GM21723 (cell line): ENCODE measurements at regions not wholly inside any gene's neighbourhood (a gene's known extent, or its start where the extent isn't known, plus 50 kb on each side); places are given as distances from the start of the nearest gene placed in this dataset.
"Not testable (repeated sequence)": the region's sequence is repeated elsewhere in the genome, so short reads cannot be mapped to it uniquely, and the experiment has no call there.

Experiments used
- ATAC-seq: cut with Tn5 transposase; IDR thresholded peaks from one replicate; pipeline ENCODE4 v1.9.1; 2021; ENCODE audit warnings: mild to moderate bottlenecking, moderate library complexity; ENCODE audit not compliant: unreplicated experiment

DNA sequence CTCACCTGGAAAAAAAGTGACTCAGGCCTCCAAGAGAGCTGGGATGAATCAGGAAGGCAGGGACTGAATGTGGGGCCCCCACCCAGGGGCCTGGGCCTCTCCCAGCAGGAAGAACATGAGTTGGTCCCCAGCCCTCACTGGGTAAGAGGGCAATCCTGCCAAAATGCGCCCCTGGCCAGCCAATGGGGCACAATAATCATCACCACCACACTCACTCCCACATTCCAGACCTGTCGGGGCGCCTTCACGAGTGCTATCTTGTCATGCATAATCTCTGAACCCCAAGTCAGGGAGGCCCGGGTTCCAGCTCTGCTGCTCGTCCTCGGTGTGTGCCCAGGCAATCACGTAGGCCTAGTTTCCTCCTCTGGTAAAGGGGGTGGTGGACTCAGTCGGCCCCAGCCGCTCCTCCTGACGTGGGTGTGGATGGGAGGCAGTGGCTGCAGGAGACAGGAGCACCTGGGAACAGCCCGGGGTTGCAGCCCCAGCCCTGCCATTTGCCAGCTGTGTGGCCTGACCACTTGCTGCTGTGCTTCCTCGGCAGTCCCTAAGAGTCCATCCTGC, 115.1 kb downstream of the CYP26B1 start:
- ATAC-seq, result no peak

DNA sequence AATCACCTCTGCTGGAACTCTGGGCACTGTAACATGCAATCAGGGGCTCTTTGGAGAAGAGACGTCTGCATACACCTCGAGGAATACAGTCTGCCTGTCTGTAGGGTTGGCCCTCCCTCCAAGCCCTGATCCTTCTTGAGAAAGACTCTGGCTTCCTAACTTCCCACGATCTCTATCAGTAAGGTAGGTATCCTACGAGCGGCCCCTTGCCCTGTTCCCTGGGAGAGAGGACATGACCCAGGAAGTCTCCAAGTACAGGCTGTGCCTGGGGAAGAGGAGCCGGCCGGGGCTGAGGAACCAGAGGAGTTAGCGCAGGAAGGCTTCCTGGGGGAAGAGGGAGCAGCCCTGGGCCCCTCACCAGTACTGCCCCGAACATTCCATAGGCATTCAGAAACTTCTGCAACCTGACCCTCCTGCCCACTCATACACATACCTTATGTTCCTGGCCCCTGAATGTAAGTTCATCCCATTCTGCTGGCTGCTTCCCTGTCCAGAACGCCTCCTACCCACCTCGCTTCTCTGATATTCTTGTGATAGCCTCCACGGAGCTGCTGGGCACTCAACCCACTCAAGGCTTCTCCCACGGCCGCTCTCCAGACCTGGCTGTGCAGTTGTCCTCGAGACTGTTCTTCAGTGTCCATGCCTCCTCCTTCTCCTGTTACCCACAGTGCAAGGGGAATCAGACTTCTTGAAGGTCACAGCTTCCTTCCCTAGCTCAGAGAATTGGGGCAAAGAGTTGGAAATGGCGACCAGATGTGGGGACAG, 116.1 kb downstream of the CYP26B1 start:
- no peak for ATAC-seq

DNA sequence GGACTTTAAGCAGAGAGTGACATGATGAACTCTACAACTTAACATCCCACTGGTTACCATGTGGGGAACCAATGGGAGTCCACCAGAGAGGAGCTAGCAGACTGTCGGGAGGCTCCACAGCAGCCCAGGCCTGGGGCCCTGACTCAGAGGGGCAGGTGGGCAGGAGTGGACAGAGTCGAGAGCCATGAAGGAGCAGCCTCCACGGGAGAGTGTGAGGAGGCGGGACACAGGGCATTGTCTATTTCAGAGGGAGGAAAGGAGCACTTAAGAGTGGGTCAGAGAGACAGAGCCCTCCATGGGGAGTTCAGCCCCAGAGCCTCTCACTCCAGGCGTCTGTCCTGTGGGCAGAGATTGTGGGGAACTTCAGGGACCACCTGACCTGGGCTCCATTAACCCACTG, 118.7 kb downstream of the CYP26B1 start:
- no peak for ATAC-seq

DNA sequence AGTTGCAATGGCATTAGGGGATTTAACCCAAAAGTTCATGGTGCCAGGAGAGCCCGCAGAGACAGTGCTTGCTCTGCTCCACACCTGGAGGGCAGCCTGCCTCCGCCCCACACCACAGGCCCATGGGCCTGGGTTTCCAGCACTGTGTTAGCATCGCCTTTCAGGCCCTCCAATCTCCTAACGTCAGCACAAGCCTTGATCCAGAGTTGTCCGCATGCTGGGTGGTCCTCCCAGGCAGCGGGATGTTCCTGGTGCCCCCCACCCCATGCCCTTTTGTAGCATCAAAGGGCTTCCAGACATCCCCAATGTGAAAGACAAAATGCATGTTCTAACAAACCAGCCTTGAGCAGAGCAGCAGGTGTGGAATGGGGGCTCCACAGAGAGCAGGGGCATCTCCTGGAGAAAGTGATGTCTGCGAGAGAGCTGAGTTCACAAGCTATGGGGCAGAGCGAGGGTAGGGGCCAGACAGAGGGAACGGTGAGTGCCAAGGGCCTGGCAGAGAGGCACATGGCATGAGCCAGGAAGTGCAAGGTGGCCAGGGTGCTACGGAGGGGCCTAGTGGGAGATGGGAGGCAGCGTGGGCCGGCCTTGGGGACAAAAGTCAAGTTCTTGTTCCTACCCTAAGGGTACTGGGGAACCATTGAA, 119.2 kb downstream of the CYP26B1 start:
- ATAC-seq, result no peak

DNA sequence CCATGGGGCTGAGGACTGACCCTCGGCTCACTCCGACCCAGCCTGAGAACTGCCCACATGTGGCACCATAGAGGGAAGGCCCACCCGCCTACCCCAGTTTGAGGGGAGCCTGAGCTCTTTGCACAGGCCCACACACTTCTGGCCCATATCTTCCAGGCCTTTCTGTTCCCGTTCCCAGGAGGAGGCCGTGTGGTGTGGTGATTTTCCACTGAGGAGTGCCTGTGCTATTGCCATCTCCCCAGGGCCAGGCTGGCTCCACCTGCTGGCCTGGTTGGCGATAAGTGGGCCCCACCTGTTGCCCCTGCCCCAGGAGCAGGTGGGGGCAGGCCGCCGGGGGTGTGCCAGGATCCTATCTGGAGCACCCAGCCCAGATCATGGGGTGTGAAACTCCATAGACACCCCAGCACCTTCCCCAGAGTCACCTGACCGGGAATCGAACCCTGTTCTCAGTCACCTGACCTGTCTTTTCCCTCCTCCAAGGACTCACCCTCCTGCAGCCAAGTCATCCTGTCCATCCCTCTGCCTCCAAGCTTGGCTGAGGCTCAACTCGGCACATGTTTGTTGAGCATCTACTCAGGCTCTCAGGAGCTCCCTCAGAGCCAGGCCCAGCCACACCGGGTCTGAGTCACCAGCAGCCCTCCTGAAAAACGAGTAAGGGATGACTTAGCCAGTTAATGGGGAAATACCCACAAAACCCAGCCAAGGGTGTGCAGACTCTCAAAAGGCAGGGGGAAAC, 120.1 kb downstream of the CYP26B1 start:
- no peak for ATAC-seq

DNA sequence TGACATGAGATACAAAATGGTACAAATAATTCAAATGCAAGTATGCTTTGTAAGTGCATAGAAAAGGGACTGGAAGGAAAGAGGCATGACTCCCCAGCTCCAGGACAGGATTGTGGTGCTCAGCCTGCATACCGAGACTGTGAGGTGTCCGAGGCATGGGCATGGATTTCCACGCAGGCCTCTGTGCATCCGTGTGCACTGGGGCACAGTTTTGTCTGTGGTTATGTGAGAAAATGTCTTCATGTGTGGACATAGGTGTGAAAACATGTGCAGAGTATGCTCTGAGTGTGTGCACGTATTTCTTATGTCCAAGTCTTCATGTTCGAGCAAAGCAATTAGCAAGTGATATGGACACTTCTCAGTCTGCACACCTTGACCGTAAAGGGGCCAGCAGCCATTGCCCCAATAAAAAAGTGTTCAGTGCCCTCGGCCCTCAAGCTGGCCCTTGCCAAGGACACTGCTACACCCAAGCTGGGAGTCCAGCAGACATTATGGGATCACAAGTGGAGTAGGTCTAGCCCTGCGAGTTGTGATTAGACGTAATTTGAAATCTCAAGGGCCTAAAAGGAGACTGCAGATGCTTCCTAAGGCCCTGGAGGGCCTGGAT, 120.7 kb downstream of the CYP26B1 start:
- no peak for ATAC-seq

DNA sequence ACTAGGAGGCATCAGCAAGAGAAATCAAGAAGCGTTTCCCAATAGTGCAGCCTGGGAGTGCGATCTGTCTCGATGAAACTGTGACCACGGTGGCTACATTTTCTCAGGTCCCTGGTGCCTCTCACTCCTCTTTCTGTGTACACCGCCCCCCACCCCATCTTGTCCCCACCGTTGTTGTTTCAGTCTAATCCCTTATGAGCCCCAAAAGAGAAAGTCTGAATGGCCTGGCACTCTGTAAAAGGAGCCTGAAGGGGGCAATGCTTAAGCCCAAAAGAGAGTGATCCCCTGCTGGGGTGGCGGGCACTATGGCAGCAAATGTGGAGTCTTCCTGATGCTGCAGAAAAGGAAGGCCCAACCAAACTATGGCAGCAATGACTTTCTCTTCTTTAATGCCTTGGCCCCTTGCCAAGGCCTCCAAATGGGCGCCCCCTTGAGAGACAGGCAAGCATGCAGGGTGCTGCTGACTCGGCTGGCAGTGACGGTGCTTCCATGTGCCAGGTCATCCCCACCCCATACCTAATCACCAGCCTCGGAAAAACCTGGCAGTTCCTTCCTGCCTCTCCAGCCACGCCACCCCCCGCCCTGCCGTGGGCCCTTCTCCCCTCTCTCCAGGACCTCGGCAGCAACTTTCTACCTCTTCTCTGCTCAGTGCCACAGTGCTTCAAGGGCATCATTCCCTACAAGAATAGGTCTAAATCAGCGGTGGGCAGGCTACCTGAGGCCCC, 123.0 kb downstream of the CYP26B1 start:
- ATAC-seq, result no peak

DNA sequence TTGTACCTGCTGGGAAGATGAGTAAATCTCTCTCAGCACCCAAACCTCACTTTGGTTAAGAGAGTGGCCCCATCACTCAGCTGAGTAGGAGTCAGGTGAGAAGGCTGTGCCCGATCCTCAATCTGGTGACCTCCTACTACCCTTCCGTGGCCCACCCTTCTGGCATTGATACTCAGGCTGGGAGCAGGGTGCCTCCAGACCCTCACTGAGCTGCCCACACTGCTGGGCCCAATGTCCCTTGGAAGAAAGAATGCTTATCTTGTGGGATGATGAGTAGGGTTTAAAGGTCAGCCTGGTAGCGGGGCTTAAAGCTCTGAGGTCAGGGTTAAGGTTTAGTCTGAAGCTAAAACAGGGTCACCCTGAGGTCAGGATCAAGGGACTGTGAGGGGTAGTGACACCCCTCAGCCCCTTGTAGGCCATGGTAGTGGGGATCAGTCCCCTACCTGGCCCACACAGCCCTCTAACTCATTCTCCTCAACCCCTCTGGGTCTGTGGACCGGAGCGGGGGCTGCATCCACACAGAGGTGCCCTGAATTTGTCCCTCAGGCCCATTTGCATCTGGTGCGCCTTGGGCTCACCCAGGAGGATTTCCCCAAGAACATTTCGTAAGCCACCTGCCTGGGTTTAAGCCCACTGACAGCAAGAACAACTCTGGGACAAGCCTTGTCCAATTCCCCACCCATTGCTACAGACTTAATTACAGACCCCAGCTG, 123.8 kb downstream of the CYP26B1 start:
- no peak for ATAC-seq

DNA sequence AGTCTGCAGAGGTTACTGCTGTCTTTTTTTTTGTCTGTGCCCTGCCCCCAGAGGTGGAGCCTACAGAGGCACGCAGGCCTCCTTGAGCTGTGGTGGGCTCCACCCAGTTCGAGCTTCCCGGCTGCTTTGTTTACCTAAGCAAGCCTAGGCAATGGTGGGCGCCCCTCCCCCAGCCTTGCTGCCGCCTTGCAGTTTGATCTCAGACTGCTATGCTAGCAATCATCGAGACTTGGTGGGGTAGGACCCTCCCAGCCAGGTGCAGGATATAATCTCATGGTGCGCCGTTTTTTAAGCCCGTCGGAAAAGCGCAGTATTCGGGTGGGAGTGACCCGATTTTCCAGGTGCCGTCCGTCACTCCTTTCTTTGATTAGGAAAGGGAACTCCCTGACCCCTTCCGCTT, 126.3 kb downstream of the CYP26B1 start:
- not testable (repeated sequence) for ATAC-seq

DNA sequence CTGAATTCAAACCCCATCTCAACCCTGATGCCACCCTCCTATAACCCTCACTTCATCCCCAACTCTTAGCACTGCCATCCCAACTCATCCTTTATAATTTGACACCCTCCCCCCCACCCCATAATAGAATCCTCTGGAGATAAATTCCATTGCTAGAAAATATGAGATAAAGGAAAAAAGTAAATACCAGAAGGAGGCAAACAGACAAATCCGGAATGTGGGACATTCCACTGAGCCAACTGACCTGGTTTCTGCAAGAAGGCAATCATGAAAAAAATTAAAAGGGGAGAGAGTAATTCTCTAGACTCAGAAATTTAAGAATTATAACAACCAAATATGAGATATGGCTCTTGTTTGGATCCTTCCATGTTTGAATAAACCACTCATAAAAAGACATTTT, 132.4 kb downstream of the CYP26B1 start:
- ATAC-seq, result no peak

DNA sequence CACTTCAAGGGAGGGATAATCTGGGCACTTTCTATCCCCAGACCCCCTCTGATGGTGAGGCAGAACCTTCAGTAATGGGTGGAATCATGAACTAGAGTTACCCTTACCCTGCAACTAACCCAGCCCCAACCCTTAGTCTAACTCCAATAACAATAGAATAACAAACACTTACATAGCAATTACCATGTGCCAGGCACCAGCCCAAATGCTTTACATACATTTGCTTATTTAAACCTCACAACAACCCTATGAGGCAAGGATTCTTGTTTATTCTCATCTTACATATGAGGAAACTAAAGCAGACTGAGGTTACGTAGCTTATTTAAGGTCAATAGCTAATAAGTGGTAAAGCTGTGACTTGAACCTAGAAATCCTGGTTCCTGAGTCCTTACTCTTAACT, 132.8 kb downstream of the CYP26B1 start:
- ATAC-seq, result no peak

DNA sequence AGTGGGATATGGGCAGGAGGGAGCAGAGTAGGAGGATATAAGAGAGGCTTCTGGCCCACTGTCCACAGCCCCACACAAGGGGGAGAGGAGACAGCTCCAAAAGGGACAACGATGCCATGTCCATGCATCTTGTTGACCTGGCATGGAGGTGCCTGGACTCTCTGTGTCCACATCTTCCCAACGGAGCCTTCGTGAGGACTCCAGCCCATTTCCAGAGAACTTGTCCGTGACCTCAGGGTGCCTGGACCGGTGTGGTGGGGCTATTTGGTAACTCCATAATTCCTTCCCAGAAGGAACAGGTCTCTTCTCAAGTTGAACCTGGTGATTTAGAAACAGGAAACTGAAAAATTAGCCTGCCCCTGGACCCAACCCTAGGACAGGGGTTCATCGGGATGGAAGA, 133.9 kb downstream of the CYP26B1 start:
- ATAC-seq, result no peak

DNA sequence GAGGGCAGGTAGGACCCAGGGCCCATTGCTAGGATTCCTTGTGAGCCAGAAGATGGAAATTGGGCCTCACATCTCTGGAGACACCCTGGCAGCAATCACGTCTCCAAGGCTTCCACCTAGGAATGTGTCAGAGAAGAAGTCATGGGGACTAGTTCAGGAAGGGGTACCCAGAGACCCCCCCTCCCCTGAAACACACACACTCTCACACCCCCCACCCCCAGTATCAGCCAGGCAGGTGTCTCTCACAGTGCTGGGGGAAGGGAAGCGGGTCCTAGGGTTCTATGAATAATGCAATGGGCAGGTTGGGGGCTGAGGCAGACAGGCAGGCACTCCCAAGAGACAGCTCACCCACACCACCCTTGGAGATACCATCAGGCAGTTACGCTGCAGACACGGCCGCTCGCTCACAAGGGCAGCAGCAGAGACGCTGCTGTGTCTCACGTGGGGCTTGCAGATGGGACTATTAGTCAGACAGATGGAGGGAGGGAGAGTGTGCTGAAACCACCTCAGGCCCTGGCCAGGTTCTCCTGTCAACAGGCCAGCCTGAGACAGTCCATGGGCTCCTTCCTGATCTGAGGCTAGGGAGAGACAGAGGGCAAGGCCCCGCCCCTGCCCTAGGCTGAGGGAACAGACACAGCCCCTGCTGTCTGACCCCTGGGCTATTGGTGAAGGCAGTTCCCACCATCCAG, 134.6 kb downstream of the CYP26B1 start:
- ATAC-seq, result no peak

DNA sequence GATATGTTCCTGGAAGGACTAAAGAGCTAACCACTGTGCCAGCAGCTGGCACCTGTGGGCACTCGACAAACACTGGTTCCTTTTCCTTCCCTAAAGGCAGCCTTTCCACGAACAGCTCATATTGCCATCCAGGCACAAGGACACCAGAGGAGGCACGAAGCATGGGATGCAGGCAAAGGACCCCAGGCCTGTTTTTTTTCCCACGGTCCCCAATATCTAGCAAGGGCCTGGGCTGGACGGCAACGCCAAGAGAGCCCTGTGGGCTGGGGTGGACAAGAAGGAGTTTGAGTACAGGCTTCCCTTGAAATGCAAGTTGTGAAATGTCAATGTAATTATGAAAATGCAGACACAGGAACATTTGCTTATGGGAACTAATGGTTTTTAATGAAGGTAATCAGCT, 135.9 kb downstream of the CYP26B1 start:
- no peak for ATAC-seq

DNA sequence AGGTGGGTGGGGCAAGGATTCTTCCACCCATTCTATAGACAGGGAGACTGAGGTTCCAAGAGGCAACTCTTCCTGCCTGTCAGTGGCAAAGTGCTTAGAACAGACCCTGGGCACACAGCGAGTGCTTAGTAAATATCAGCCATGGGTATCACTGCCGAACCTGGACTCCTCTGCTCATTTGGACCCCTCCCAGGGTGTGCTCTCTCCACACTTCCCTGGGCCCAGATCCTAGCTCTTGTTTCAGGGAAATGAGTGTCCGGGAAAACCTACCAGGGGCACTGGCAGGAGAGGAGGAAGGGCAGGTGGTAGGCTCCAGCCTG, 136.3 kb downstream of the CYP26B1 start:
- no peak for ATAC-seq

DNA sequence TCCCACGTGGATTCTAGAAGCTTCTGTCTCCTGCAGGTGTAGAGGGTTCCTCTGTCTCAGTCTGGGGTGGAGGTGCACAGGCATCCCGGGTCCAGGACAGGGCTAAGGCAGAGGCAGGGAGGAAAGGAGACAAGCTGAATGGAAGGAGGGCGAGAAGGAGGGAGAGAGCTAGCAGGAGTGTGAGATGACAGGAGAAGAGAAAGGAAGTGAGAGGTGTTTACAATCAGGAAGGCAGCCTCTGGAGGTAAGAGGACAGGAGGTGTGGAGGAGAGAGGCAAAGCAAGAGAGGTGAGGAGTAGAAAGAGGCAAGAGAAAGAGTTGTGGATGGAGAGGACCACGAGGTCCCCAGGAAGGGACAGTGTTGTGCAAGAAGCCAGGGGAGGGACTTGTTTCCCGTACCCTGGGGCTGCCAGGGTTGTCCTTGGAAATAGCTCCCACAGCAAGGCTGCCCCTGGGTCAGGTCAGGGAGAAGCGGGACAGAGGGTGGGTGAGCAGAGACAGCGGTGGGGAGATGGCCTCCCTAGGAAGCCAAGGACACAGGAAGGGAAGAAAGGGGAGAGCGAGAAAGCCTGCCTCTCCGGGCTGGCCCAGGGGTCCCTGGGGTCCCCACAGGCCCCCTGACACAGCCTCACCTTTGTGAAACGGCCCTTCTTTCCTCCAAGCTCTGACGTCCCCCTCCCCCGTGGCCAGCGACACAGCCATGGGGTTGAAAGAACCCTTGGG, 136.9 kb downstream of the CYP26B1 start:
- ATAC-seq, result no peak

DNA sequence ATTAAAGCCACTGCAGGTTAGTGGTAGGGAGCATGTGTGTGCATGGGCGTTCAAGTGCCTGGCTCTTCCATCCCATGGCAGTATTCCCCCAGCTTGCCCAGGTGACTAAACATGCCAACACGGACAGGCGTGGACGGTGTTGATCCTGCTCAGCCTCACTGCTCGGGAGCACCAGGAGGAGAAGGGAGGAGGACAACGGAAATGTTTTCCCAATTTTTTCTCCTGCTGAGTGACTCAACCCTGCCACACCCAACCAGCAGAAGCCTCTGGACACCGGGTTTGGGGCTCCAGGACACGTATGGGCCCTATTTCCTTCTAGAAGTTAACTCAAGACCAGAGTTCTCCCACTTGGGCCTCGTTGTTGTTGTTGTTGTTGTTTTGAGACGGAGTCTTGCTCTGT, 139.1 kb downstream of the CYP26B1 start:
- ATAC-seq, result no peak

DNA sequence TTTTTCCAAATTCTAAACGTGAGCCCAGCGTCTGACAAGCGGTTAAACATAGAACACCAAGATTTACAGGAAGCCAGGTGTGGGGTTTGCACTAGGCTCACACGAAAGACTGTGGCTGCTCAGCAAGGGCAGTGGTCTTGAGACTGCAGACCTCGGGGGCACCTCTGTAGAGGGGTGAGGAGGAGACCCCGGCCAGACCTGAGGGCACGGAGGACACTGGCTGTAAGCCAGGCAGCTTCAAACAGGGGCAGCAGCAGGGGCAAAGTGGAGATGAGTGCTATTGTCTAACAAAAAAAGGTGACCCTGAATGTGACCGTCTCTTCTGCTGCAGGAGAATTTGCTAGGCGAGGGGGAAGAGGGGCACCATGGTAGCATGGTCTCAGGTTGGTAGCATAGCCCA, 140.3 kb downstream of the CYP26B1 start:
- no peak for ATAC-seq

DNA sequence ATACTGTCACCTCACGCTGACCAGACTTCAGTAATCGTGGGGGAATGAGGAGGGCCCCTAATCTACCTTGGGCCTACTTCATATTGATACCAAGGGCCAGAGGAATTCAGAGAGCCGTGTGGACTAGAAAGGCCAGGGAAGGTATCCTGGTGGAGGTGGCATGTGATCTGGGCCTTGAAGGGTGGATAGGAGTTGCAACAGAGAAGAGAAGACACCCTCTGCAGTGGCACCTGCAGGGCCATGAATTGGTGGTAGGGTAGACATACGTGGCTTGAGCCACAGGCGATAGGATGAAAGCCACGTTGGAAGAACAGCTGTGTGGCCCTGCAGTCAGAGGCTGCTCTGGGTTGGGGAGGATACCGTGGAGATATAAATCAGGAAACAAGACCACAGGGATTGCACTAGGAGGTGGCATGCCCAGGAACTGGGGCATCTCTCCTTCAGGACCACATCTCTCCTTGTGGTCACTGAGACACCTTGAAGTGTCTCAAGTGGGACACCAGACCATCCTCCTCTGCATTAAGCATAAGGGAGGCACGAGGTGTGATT, 141.4 kb downstream of the CYP26B1 start:
- no peak for ATAC-seq
